Stomach (tissue), 4 donors: ENCODE measurements at regions not wholly inside any gene's neighbourhood (a gene's known extent, or its start where the extent isn't known, plus 50 kb on each side); places are given as distances from the start of the nearest gene placed in this dataset.

Source experiments
- POLR2A ChIP-seq, 4 donors: fragments of 450-650 bp; IDR thresholded peaks; one replicate each; pipeline ENCODE4 v1.6.1; 2016; ENCODE audit warnings: antibody characterized with exemption in 4 of 4, control low read depth in 2 of 4, mild to moderate bottlenecking in 1 of 4, moderate library complexity in 1 of 4
- POLR2AphosphoS5 ChIP-seq, 3 donors: sonication (generic); formaldehyde crosslinking; IDR thresholded peaks; one replicate each; pipeline ENCODE4 v1.6.1; 2016; ENCODE audit warnings: antibody characterized with exemption in 3 of 3
- TF ChIP-seq, protein P1 (sequence below), 7 experiments: fragments of 450-650 bp in 4 of 7; fragments of 200-600 bp in 3 of 7; sonication (generic) in 3 of 7; IDR thresholded peaks; one replicate each; pipeline ENCODE4 v1.5.1; 2016 to 2019; ENCODE audit warnings: antibody characterized with exemption in 7 of 7, control low read depth in 2 of 7, mild to moderate bottlenecking in 1 of 7

- TF ChIP-seq, protein P1, sequence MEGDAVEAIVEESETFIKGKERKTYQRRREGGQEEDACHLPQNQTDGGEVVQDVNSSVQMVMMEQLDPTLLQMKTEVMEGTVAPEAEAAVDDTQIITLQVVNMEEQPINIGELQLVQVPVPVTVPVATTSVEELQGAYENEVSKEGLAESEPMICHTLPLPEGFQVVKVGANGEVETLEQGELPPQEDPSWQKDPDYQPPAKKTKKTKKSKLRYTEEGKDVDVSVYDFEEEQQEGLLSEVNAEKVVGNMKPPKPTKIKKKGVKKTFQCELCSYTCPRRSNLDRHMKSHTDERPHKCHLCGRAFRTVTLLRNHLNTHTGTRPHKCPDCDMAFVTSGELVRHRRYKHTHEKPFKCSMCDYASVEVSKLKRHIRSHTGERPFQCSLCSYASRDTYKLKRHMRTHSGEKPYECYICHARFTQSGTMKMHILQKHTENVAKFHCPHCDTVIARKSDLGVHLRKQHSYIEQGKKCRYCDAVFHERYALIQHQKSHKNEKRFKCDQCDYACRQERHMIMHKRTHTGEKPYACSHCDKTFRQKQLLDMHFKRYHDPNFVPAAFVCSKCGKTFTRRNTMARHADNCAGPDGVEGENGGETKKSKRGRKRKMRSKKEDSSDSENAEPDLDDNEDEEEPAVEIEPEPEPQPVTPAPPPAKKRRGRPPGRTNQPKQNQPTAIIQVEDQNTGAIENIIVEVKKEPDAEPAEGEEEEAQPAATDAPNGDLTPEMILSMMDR (IDR thresholded peaks at IDR 0.05) = no peak
- TF ChIP-seq POLR2A (IDR thresholded peaks at IDR 0.05) (no peak), POLR2AphosphoS5 (IDR thresholded peaks at IDR 0.05) (no peak)
These were observed 74.3 kb upstream of the ANKRD34C start for GRCh38 chr15:79208179-79208578.
